ENCODE measurements at regions not wholly inside any gene's neighbourhood (a gene's known extent, or its start where the extent isn't known, plus 50 kb on each side); places are given as distances from the start of the nearest gene placed in this dataset.
"Not testable (repeated sequence)": the region's sequence is repeated elsewhere in the genome, so short reads cannot be mapped to it uniquely, and the experiment has no call there.

GRCh38 chr9:39534897-39535296, 179.4 kb downstream of the SPATA31A1 start:
- H3K4me3 ChIP-seq (ENCODE audit: low read depth in 1 of 2, low read length in 1 of 2); H3K27me3 ChIP-seq; H3K4me1 ChIP-seq (ENCODE audit: control insufficient read depth in 1 of 2, insufficient read depth in 1 of 2, low read depth in 1 of 2, low read length in 1 of 2); H3K9me3 ChIP-seq; H3K36me3 ChIP-seq; H3K27ac ChIP-seq: not testable (repeated sequence)

GRCh38 chr9:39542157-39542556, 186.7 kb downstream of the SPATA31A1 start:
- H3K4me3 ChIP-seq (ENCODE audit: low read depth in 1 of 2, low read length in 1 of 2); H3K4me1 ChIP-seq (ENCODE audit: control insufficient read depth in 1 of 2, insufficient read depth in 1 of 2, low read depth in 1 of 2, low read length in 1 of 2); H3K36me3 ChIP-seq; H3K27ac ChIP-seq; H3K9me3 ChIP-seq: not testable (repeated sequence)
- peaks cover 10% of the 10 kb centered on the region for H3K27me3 ChIP-seq

GRCh38 chr9:39545079-39545478, 189.6 kb downstream of the SPATA31A1 start:
- not testable (repeated sequence) for H3K4me3 ChIP-seq (ENCODE audit: low read depth in 1 of 2, low read length in 1 of 2); H3K9me3 ChIP-seq; H3K27me3 ChIP-seq; H3K36me3 ChIP-seq; H3K4me1 ChIP-seq (ENCODE audit: control insufficient read depth in 1 of 2, insufficient read depth in 1 of 2, low read depth in 1 of 2, low read length in 1 of 2); H3K27ac ChIP-seq

- not testable (repeated sequence) for H3K36me3 ChIP-seq; H3K4me1 ChIP-seq (ENCODE audit: control insufficient read depth in 1 of 2, insufficient read depth in 1 of 2, low read depth in 1 of 2, low read length in 1 of 2); H3K27me3 ChIP-seq; H3K27ac ChIP-seq; H3K9me3 ChIP-seq; H3K4me3 ChIP-seq (ENCODE audit: low read depth in 1 of 2, low read length in 1 of 2)
Observed at GRCh38 chr9:39550573-39550972, 195.1 kb downstream of the SPATA31A1 start.

GRCh38 chr9:39551544-39551943, 196.1 kb downstream of the SPATA31A1 start:
- H3K36me3 ChIP-seq; H3K4me3 ChIP-seq (ENCODE audit: low read depth in 1 of 2, low read length in 1 of 2); H3K9me3 ChIP-seq; H3K4me1 ChIP-seq (ENCODE audit: control insufficient read depth in 1 of 2, insufficient read depth in 1 of 2, low read depth in 1 of 2, low read length in 1 of 2); H3K27ac ChIP-seq; H3K27me3 ChIP-seq: not testable (repeated sequence)

- H3K9me3 ChIP-seq; H3K27ac ChIP-seq; H3K27me3 ChIP-seq; H3K4me1 ChIP-seq (ENCODE audit: control insufficient read depth in 1 of 2, insufficient read depth in 1 of 2, low read depth in 1 of 2, low read length in 1 of 2); H3K36me3 ChIP-seq; H3K4me3 ChIP-seq (ENCODE audit: low read depth in 1 of 2, low read length in 1 of 2): not testable (repeated sequence)
Observed at GRCh38 chr9:39552242-39552881, 196.9 kb downstream of the SPATA31A1 start.

- H3K27me3 ChIP-seq; H3K9me3 ChIP-seq; H3K4me3 ChIP-seq (ENCODE audit: low read depth in 1 of 2, low read length in 1 of 2); H3K4me1 ChIP-seq (ENCODE audit: control insufficient read depth in 1 of 2, insufficient read depth in 1 of 2, low read depth in 1 of 2, low read length in 1 of 2); H3K36me3 ChIP-seq; H3K27ac ChIP-seq: not testable (repeated sequence)
Observed at GRCh38 chr9:39554352-39554751, 198.9 kb downstream of the SPATA31A1 start.

- H3K4me3 ChIP-seq (ENCODE audit: low read depth in 1 of 2, low read length in 1 of 2); H3K9me3 ChIP-seq; H3K36me3 ChIP-seq; H3K27me3 ChIP-seq; H3K27ac ChIP-seq; H3K4me1 ChIP-seq (ENCODE audit: control insufficient read depth in 1 of 2, insufficient read depth in 1 of 2, low read depth in 1 of 2, low read length in 1 of 2): not testable (repeated sequence)
Observed at GRCh38 chr9:39559384-39559783, 203.9 kb downstream of the SPATA31A1 start.

GRCh38 chr9:39566782-39567181, 211.3 kb downstream of the SPATA31A1 start:
- H3K27me3 ChIP-seq; H3K4me3 ChIP-seq (ENCODE audit: low read depth in 1 of 2, low read length in 1 of 2); H3K36me3 ChIP-seq; H3K9me3 ChIP-seq; H3K4me1 ChIP-seq (ENCODE audit: control insufficient read depth in 1 of 2, insufficient read depth in 1 of 2, low read depth in 1 of 2, low read length in 1 of 2); H3K27ac ChIP-seq: not testable (repeated sequence)

- not testable (repeated sequence) for H3K27me3 ChIP-seq; H3K4me1 ChIP-seq (ENCODE audit: control insufficient read depth in 1 of 2, insufficient read depth in 1 of 2, low read depth in 1 of 2, low read length in 1 of 2); H3K36me3 ChIP-seq; H3K27ac ChIP-seq; H3K9me3 ChIP-seq; H3K4me3 ChIP-seq (ENCODE audit: low read depth in 1 of 2, low read length in 1 of 2)
Observed at GRCh38 chr9:39567396-39567795, 211.9 kb downstream of the SPATA31A1 start.

- H3K27ac ChIP-seq; H3K36me3 ChIP-seq; H3K27me3 ChIP-seq; H3K4me3 ChIP-seq (ENCODE audit: low read depth in 1 of 2, low read length in 1 of 2); H3K9me3 ChIP-seq; H3K4me1 ChIP-seq (ENCODE audit: control insufficient read depth in 1 of 2, insufficient read depth in 1 of 2, low read depth in 1 of 2, low read length in 1 of 2): not testable (repeated sequence)
Observed at GRCh38 chr9:39568900-39569299, 213.4 kb downstream of the SPATA31A1 start.

- H3K9me3 ChIP-seq; H3K36me3 ChIP-seq; H3K27ac ChIP-seq; H3K4me3 ChIP-seq (ENCODE audit: low read depth in 1 of 2, low read length in 1 of 2); H3K4me1 ChIP-seq (ENCODE audit: control insufficient read depth in 1 of 2, insufficient read depth in 1 of 2, low read depth in 1 of 2, low read length in 1 of 2); H3K27me3 ChIP-seq: not testable (repeated sequence)
Observed at GRCh38 chr9:39573024-39574022, 217.9 kb downstream of the SPATA31A1 start.

GRCh38 chr9:39579000-39579399, 223.5 kb downstream of the SPATA31A1 start:
- not testable (repeated sequence) for H3K4me3 ChIP-seq (ENCODE audit: low read depth in 1 of 2, low read length in 1 of 2); H3K36me3 ChIP-seq; H3K27ac ChIP-seq; H3K9me3 ChIP-seq; H3K27me3 ChIP-seq; H3K4me1 ChIP-seq (ENCODE audit: control insufficient read depth in 1 of 2, insufficient read depth in 1 of 2, low read depth in 1 of 2, low read length in 1 of 2)

GRCh38 chr9:39581296-39581695, 225.8 kb downstream of the SPATA31A1 start:
- H3K27ac ChIP-seq; H3K4me1 ChIP-seq (ENCODE audit: control insufficient read depth in 1 of 2, insufficient read depth in 1 of 2, low read depth in 1 of 2, low read length in 1 of 2); H3K9me3 ChIP-seq; H3K36me3 ChIP-seq; H3K4me3 ChIP-seq (ENCODE audit: low read depth in 1 of 2, low read length in 1 of 2); H3K27me3 ChIP-seq: not testable (repeated sequence)
